BLaER1 (cell line): ENCODE measurements at regions not wholly inside any gene's neighbourhood (a gene's known extent, or its start where the extent isn't known, plus 50 kb on each side); places are given as distances from the start of the nearest gene placed in this dataset.

Experiments used
- H3K27ac ChIP-seq: shearing (Covaris generic); formaldehyde crosslinking; 2 replicates; pipeline ENCODE4 v1.8.1; 2022
- H3K27me3 ChIP-seq: shearing (Covaris generic); formaldehyde crosslinking; 2 replicates; pipeline ENCODE4 v1.8.1; 2022
- H3K36me3 ChIP-seq: shearing (Covaris generic); formaldehyde crosslinking; 2 replicates; pipeline ENCODE4 v1.8.1; 2022
- H3K4me1 ChIP-seq: shearing (Covaris generic); formaldehyde crosslinking; 2 replicates; pipeline ENCODE4 v1.8.1; 2022
- H3K4me2 ChIP-seq: shearing (Covaris generic); formaldehyde crosslinking; 2 replicates; pipeline ENCODE4 v1.8.1; 2022
- H3K4me3 ChIP-seq: shearing (Covaris generic); formaldehyde crosslinking; 2 replicates; pipeline ENCODE4 v1.8.1; 2022
- H3K9ac ChIP-seq: shearing (Covaris generic); formaldehyde crosslinking; 2 replicates; pipeline ENCODE4 v1.8.1; 2022
- H3K9me3 ChIP-seq: shearing (Covaris generic); formaldehyde crosslinking; 2 replicates; pipeline ENCODE4 v1.8.1; 2022
- H4K20me1 ChIP-seq: shearing (Covaris generic); formaldehyde crosslinking; 2 replicates; pipeline ENCODE4 v1.8.1; 2022
- Cebpa-rat ChIP-seq: shearing (Covaris generic); IDR thresholded peaks from 2 replicates; pipeline ENCODE4 v1.8.1; 2022

DNA sequence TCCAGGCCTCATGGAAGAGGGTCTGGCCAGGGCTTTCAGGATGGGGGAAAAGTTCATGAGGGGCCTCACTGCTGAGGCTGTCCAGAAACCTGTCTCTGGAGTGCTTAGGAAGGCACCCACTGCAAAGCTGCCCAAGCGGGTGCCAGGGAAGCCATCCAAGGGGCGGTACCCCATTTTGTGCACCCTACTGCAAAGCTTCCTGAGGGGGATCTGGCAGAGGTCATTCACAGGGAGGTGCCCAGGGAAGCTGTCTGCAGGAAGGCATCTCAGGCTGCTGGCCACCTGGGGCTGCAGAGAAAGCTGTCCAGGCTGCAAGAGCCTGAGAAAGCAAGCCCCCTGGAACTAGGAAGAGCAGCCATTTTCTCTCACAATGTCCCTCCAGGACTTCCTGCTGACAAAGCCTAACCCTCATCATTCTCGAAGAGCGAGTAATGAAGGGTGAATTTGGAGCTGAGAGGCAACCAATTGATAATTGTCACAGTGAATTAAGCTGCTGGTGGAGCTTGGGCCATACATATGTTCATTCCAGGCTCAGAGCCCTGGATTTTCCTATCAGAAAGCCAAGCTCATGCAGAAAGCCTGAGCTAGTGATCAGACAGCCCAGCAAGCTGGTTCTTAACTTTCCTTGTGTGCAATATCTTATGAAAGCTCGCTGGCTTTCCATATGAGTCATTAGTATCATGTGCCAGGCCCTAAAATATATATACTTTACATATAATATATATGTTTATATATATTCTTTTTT lies 62.2 kb upstream of the SLC22A16 start:
- H3K27me3 ChIP-seq = no peaks in the 10 kb centered on the region
- no peaks in the 10 kb centered on the region for H3K36me3 ChIP-seq
- H3K9me3 ChIP-seq = peaks cover 19% of the 10 kb centered on the region
- no peaks in the 10 kb centered on the region for H4K20me1 ChIP-seq
- H3K9ac ChIP-seq = no peak overlapping the region
- TF ChIP-seq Cebpa-rat = no peak
- no peak overlapping the region for H3K4me2 ChIP-seq
- H3K4me3 ChIP-seq = no peak overlapping the region
- H3K27ac ChIP-seq = no peak overlapping the region
- H3K4me1 ChIP-seq = peaks cover 6% of the 10 kb centered on the region

DNA sequence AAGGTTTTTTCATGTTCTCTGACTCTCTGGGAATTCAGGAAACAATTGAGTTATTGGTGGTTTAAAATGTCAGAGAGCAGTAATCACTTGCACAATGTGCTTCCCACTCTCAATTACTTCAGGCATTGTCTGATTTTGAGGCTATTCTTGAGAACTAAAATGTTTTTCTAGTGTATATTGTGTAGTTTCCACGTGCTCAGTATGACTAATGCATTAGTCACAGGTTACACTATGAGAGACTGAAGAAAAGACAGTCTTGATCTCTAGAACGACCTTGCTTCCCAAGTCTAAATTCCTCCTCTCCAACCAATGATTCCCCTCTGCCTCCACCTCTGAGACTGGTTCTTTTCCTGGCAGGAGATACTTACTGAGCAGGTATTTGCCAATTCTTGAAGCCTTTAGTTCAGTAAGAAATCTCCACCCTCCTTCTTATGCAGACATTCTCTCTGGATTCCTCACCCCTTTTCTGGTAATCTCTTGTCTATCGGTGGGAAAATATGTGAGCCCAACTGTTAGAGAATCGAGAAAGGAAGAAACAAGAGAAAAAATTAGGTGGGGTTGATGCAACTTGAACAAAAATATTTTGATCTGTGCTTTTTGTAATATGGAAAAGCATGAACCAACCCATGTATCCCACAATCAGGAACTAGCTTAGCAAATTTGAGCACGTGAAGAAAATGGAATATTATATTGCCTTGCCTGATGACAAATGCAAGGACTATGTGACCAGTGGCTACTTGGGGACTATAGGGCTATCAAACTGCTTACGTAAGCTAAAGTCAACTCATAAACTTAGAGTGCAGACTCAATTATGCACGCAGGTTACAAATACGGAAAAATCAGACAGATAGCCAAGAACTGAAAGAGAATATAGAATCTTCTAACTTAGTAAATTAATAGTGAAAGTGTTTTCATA lies 61.1 kb upstream of the SLC22A16 start:
- no peak for TF ChIP-seq Cebpa-rat
- no peak overlapping the region for H3K27ac ChIP-seq
- no peaks in the 10 kb centered on the region for H3K4me1 ChIP-seq
- no peak overlapping the region for H3K9ac ChIP-seq
- no peaks in the 10 kb centered on the region for H3K27me3 ChIP-seq
- H3K36me3 ChIP-seq = no peaks in the 10 kb centered on the region
- H3K9me3 ChIP-seq = peaks cover 19% of the 10 kb centered on the region
- no peak overlapping the region for H3K4me3 ChIP-seq
- no peak overlapping the region for H3K4me2 ChIP-seq
- no peaks in the 10 kb centered on the region for H4K20me1 ChIP-seq

DNA sequence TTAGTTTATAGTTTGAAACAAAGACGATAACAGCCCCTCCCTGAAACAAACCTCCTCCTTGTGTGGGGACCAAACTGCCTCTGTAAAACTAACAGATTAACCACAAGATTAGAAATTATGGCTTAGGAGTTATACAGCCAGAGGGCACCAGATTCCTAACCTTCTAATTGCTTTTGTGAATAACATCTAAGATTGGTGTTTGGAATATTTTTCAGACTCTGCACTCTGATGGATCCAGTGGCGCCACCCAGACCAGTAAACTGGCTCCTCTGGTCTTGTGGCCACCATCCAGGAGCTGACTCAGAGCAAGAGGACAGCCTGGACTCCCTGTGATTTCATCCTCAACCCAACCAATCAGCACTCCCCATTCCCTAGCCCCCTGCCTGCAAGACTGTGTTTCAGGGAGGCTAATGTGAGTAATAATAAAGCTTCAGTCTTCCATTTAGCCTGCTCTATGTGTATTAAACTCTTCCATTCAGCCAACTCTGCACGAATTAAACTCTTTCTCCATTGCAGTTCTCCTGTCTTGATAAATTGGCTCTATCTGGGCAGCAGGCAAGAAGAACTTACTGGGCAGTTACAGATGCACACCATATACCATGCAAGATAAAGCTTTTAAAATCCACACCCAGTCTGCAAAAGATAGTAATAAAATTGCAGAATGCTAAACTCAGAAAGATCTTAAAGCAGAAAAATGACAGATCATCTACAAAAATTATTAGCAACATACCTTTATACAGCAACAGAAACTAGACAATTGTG lies 58.5 kb upstream of the SLC22A16 start:
- no peaks in the 10 kb centered on the region for H3K4me1 ChIP-seq
- no peak overlapping the region for H3K4me2 ChIP-seq
- no peak overlapping the region for H3K4me3 ChIP-seq
- H3K27me3 ChIP-seq = no peaks in the 10 kb centered on the region
- no peak overlapping the region for H3K27ac ChIP-seq
- H3K36me3 ChIP-seq = no peaks in the 10 kb centered on the region
- no peaks in the 10 kb centered on the region for H4K20me1 ChIP-seq
- no peak for TF ChIP-seq Cebpa-rat
- no peak overlapping the region for H3K9ac ChIP-seq
- peaks cover 19% of the 10 kb centered on the region for H3K9me3 ChIP-seq

- Histone ChIP-seq H4K20me1 (no peaks in the 10 kb centered on the region), H3K9me3 (peaks cover 8% of the 10 kb centered on the region; the same call in 1 of the 2 replicates), H3K4me1 (peaks cover 12% of the 10 kb centered on the region), H3K4me3 (no peak overlapping the region), H3K27ac (no peak overlapping the region), H3K36me3 (no peaks in the 10 kb centered on the region), H3K27me3 (no peaks in the 10 kb centered on the region), H3K4me2 (no peak overlapping the region), H3K9ac (no peak overlapping the region)
- no peak for TF ChIP-seq Cebpa-rat
These were observed 56.0 kb upstream of the SLC22A16 start for GRCh38 chr6:110532431-110532830.

GRCh38 chr6:110530671-110531070 lies 54.3 kb upstream of the SLC22A16 start:
- Histone ChIP-seq H3K27me3 (no peaks in the 10 kb centered on the region), H3K36me3 (no peaks in the 10 kb centered on the region), H3K9me3 (peaks cover 11% of the 10 kb centered on the region), H3K27ac (no peak overlapping the region), H3K4me3 (no peak overlapping the region), H3K4me1 (peaks cover 12% of the 10 kb centered on the region), H4K20me1 (no peaks in the 10 kb centered on the region), H3K9ac (no peak overlapping the region), H3K4me2 (no peak overlapping the region)
- TF ChIP-seq Cebpa-rat = no peak

DNA sequence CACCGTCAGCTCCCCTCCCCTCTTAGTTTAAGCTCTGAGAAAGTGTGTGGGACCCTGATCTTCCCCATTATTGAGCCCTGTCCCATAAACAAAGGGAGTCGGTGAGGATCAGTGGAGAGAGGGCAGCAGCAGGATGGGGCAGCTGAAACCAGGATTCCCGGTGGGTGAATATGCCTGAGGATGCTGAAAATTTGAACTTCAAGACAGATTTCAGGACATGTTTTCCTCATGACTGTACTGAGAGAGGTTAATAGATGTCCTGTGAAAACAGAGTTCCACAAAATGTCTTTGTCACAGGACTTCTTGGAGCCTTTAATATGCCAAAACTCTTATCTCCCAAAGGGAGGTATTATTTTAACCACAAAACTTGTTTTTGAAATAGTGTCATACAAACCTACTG lies 53.5 kb upstream of the SLC22A16 start:
- Histone ChIP-seq H3K4me1 (peaks cover 12% of the 10 kb centered on the region), H3K4me2 (peak overlapping the region; percentile 20; the same call in 1 of the 2 replicates), H3K9me3 (peaks cover 15% of the 10 kb centered on the region), H3K9ac (no peak overlapping the region), H4K20me1 (no peaks in the 10 kb centered on the region), H3K27ac (no peak overlapping the region), H3K27me3 (no peaks in the 10 kb centered on the region), H3K36me3 (no peaks in the 10 kb centered on the region), H3K4me3 (no peak overlapping the region)
- TF ChIP-seq Cebpa-rat = no peak

GRCh38 chr6:110529355-110529754 lies 52.9 kb upstream of the SLC22A16 start:
- H3K4me2 ChIP-seq = peak overlapping the region; percentile 20; the same call in 1 of the 2 replicates
- H3K36me3 ChIP-seq = no peaks in the 10 kb centered on the region
- 0 out of 2 replicates have a peak overlapping the region, but pooled peaks have one; percentile 8 for H3K27ac ChIP-seq
- H3K9me3 ChIP-seq = peaks cover 10% of the 10 kb centered on the region
- no peaks in the 10 kb centered on the region for H3K27me3 ChIP-seq
- TF ChIP-seq Cebpa-rat = no peak
- no peak overlapping the region for H3K4me3 ChIP-seq
- H3K4me1 ChIP-seq = peaks cover 12% of the 10 kb centered on the region
- H4K20me1 ChIP-seq = no peaks in the 10 kb centered on the region
- no peak overlapping the region for H3K9ac ChIP-seq

DNA sequence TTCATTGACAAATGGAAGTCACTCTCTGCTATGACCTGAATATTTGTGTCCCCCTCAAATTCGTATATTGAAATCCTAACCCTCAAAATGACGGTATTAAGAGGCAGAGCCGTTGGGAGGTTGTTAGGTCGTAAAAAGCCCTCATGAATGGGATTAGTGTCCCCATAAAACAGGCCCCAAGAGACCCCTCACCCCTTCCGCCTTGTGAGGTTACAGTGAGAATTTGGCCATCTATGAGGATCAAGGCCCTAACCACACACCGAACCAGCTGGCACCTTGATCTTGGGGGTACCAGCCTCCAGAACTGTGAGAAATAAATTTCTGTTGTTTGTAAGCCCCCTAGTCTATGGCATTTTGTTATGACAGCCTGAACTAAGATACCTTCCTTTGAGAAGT lies 52.5 kb upstream of the SLC22A16 start:
- H3K27me3 ChIP-seq = no peaks in the 10 kb centered on the region
- 0 out of 2 replicates have a peak overlapping the region, but pooled peaks have one; percentile 8 for H3K27ac ChIP-seq
- H3K4me3 ChIP-seq = no peak overlapping the region
- peak overlapping the region; percentile 20; the same call in 1 of the 2 replicates for H3K4me2 ChIP-seq
- H3K9me3 ChIP-seq = peaks cover 10% of the 10 kb centered on the region
- H3K4me1 ChIP-seq = peaks cover 12% of the 10 kb centered on the region
- no peaks in the 10 kb centered on the region for H3K36me3 ChIP-seq
- H3K9ac ChIP-seq = no peak overlapping the region
- no peak for TF ChIP-seq Cebpa-rat
- no peaks in the 10 kb centered on the region for H4K20me1 ChIP-seq

- no peaks in the 10 kb centered on the region for H3K27me3 ChIP-seq
- no peaks in the 10 kb centered on the region for H3K36me3 ChIP-seq
- no peaks in the 10 kb centered on the region for H4K20me1 ChIP-seq
- peaks cover 10% of the 10 kb centered on the region for H3K9me3 ChIP-seq
- H3K4me1 ChIP-seq = peaks cover 12% of the 10 kb centered on the region
- TF ChIP-seq Cebpa-rat = no peak
- no peak overlapping the region for H3K27ac ChIP-seq
- H3K9ac ChIP-seq = no peak overlapping the region
- H3K4me2 ChIP-seq = no peak overlapping the region
- no peak overlapping the region for H3K4me3 ChIP-seq
These were observed 51.9 kb upstream of the SLC22A16 start for GRCh38 chr6:110528101-110528929.
